Loucy (cell line): ENCODE measurements at regions not wholly inside any gene's neighbourhood (a gene's known extent, or its start where the extent isn't known, plus 50 kb on each side); places are given as distances from the start of the nearest gene placed in this dataset.

ENCODE experiments used
- H2AFZ ChIP-seq: fragments of 200-600 bp; sonication (generic); 2 replicates; pipeline ENCODE4 v1.6.0; 2016; ENCODE audit warnings: antibody characterized with exemption, mild to moderate bottlenecking, low read length, moderate library complexity
- H3F3A ChIP-seq: fragments of 200-600 bp; 2 replicates; pipeline ENCODE4 v1.6.0; 2016; ENCODE audit warnings: antibody characterized with exemption, low read depth, mild to moderate bottlenecking
- H3K27me3 ChIP-seq: fragments of 200-600 bp; sonication (generic); 2 replicates; pipeline ENCODE4 v1.6.1; 2014; ENCODE audit warnings: low read length, mild to moderate bottlenecking; ENCODE audit not compliant: insufficient read depth, poor library complexity, severe bottlenecking
- H3K36me3 ChIP-seq: fragments of 200-600 bp; sonication (generic); 2 replicates; pipeline ENCODE4 v1.6.1; 2016; ENCODE audit warnings: low read length; ENCODE audit not compliant: insufficient read depth
- H3K4me1 ChIP-seq: fragments of 200-600 bp; sonication (generic); 2 replicates; pipeline ENCODE4 v1.5.1; 2014; ENCODE audit warnings: low read length, mild to moderate bottlenecking; ENCODE audit not compliant: insufficient read depth, poor library complexity, severe bottlenecking
- H3K4me2 ChIP-seq: fragments of 200-600 bp; sonication (generic); 2 replicates; pipeline ENCODE4 v1.6.0; 2014; ENCODE audit warnings: antibody characterized with exemption, low read length, low read depth, mild to moderate bottlenecking; ENCODE audit not compliant: poor library complexity, severe bottlenecking
- H3K4me3 ChIP-seq: fragments of 200-600 bp; sonication (generic); 2 replicates; pipeline ENCODE4 v1.5.1; 2014; ENCODE audit warnings: low read length, mild to moderate bottlenecking, mixed read lengths; ENCODE audit not compliant: poor library complexity, severe bottlenecking
- H3K79me2 ChIP-seq: fragments of 200-600 bp; sonication (generic); 2 replicates; pipeline ENCODE4 v1.6.1; 2014; ENCODE audit warnings: low read length; ENCODE audit not compliant: insufficient read depth
- H3K9ac ChIP-seq: fragments of 200-600 bp; sonication (generic); 2 replicates; pipeline ENCODE4 v1.6.0; 2014; ENCODE audit warnings: mild to moderate bottlenecking, low read depth, low read length, moderate library complexity; ENCODE audit not compliant: poor library complexity, severe bottlenecking
- H3K9me2 ChIP-seq: fragments of 200-600 bp; sonication (generic); replicated peaks from 2 replicates; pipeline ENCODE4 v1.6.1; 2016; ENCODE audit warnings: low read depth, low read length, mixed read lengths
- H3K9me3 ChIP-seq: fragments of 200-600 bp; sonication (generic); 2 replicates; pipeline ENCODE4 v1.6.1; 2014; ENCODE audit warnings: mild to moderate bottlenecking, antibody characterized with exemption, low read length, low read depth; ENCODE audit not compliant: insufficient read depth
- H4K20me1 ChIP-seq: fragments of 200-600 bp; sonication (generic); 2 replicates; pipeline ENCODE4 v1.6.0; 2014; ENCODE audit warnings: antibody characterized with exemption, low read length, mild to moderate bottlenecking; ENCODE audit not compliant: insufficient read depth, poor library complexity, severe bottlenecking
- EZH2phosphoT487 ChIP-seq: fragments of 200-600 bp; IDR thresholded peaks from 2 replicates; pipeline ENCODE4 v1.6.1; 2018; ENCODE audit warnings: antibody characterized with exemption, mild to moderate bottlenecking, moderate library complexity, borderline replicate concordance
- TF ChIP-seq, protein P1 (sequence below): fragments of 200-600 bp; sonication (generic); conservative IDR thresholded peaks from 2 replicates; pipeline ENCODE4 v1.5.1; 2014; ENCODE audit warnings: mild to moderate bottlenecking, antibody characterized with exemption, low read length

DNA sequence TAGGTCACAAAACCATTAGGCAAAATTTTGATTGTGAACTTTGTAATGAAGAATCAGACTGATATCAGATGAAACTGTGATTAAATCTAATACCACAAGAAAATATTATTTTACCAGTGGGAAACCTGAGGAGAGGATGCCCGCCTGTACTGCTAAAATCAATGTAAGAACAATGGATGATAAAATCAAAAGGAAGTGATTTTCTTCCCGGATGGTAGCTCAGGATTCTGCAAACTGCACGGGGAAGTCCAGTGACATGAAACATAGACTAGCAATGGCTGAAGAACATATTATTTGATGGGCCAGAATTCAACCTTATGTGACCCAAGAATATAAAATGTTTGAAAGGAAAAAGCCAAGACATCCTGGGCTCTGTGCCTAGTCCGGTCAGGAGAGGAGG, 974.9 kb downstream of the PCDH18 start:
- Histone ChIP-seq H3K36me3 (no peaks in the 10 kb centered on the region), H3K79me2 (no peaks in the 10 kb centered on the region), H3K4me1 (no peaks in the 10 kb centered on the region), H2AFZ (no peak overlapping the region), H4K20me1 (no peaks in the 10 kb centered on the region), H3K9me3 (no peaks in the 10 kb centered on the region), H3K4me3 (no peak overlapping the region), H3K9me2 (no peaks in the 10 kb centered on the region), H3K9ac (no peak overlapping the region), H3K27me3 (no peaks in the 10 kb centered on the region), H3F3A (no peaks in the 10 kb centered on the region), H3K4me2 (no peak overlapping the region)
- TF ChIP-seq, protein P1, sequence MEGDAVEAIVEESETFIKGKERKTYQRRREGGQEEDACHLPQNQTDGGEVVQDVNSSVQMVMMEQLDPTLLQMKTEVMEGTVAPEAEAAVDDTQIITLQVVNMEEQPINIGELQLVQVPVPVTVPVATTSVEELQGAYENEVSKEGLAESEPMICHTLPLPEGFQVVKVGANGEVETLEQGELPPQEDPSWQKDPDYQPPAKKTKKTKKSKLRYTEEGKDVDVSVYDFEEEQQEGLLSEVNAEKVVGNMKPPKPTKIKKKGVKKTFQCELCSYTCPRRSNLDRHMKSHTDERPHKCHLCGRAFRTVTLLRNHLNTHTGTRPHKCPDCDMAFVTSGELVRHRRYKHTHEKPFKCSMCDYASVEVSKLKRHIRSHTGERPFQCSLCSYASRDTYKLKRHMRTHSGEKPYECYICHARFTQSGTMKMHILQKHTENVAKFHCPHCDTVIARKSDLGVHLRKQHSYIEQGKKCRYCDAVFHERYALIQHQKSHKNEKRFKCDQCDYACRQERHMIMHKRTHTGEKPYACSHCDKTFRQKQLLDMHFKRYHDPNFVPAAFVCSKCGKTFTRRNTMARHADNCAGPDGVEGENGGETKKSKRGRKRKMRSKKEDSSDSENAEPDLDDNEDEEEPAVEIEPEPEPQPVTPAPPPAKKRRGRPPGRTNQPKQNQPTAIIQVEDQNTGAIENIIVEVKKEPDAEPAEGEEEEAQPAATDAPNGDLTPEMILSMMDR = no peak
- TF ChIP-seq EZH2phosphoT487 = no peak

DNA sequence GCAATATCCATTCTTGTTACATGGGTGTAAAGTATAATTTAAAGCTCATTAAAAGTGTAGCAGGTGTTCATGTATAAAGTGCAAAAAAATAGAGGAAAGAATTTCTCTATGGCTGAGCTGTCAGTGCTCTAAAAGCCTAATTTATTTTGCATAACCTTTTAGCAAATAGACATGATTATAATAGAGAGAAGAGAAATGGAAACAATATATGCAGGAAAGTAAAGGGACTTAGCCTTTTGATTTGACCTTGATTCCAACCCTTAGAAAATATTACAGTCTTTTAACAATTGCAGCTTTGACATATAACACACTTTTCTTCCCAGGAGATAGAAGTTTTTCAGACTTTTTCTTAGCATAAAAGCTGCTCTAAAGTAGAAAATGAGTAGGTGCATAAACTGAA, 978.3 kb downstream of the PCDH18 start:
- no peaks in the 10 kb centered on the region for H3K4me1 ChIP-seq
- no peaks in the 10 kb centered on the region for H4K20me1 ChIP-seq
- no peaks in the 10 kb centered on the region for H3K36me3 ChIP-seq
- H3K4me3 ChIP-seq = no peak overlapping the region
- no peaks in the 10 kb centered on the region for H3F3A ChIP-seq
- H3K27me3 ChIP-seq = no peaks in the 10 kb centered on the region
- no peak overlapping the region for H3K9ac ChIP-seq
- no peaks in the 10 kb centered on the region for H3K79me2 ChIP-seq
- H2AFZ ChIP-seq = no peak overlapping the region
- no peaks in the 10 kb centered on the region for H3K9me3 ChIP-seq
- no peak overlapping the region for H3K4me2 ChIP-seq
- no peak for TF ChIP-seq EZH2phosphoT487
- TF ChIP-seq, protein P1 = no peak
- no peaks in the 10 kb centered on the region for H3K9me2 ChIP-seq

DNA sequence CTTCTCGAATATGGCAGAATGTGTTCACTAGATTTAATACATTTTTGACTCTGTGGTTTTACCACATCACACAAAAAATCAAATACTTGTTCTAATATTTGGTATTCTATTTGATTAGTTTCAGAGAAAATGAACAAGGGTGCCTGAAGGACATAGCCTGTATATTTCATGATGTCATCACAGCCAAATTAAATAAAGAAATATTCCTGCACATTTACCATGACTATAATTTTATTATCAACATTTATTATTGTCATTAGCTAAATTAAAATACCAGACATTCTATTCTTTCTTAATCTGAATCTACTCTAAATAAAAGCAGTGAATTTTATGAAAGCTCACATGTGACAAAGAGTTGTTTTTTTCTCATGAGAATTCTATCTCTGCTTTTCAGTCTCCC, 980.5 kb downstream of the PCDH18 start:
- no peaks in the 10 kb centered on the region for H3K36me3 ChIP-seq
- H3K27me3 ChIP-seq = no peaks in the 10 kb centered on the region
- no peaks in the 10 kb centered on the region for H3K79me2 ChIP-seq
- H3K9me2 ChIP-seq = no peaks in the 10 kb centered on the region
- no peak overlapping the region for H2AFZ ChIP-seq
- TF ChIP-seq EZH2phosphoT487 = no peak
- TF ChIP-seq, protein P1 = no peak
- H4K20me1 ChIP-seq = no peaks in the 10 kb centered on the region
- no peak overlapping the region for H3K4me3 ChIP-seq
- no peak overlapping the region for H3K4me2 ChIP-seq
- no peak overlapping the region for H3K9ac ChIP-seq
- H3K9me3 ChIP-seq = no peaks in the 10 kb centered on the region
- H3F3A ChIP-seq = no peaks in the 10 kb centered on the region
- no peaks in the 10 kb centered on the region for H3K4me1 ChIP-seq
